ENCODE measurements at regions not wholly inside any gene's neighbourhood (a gene's known extent, or its start where the extent isn't known, plus 50 kb on each side); places are given as distances from the start of the nearest gene placed in this dataset.

DNA sequence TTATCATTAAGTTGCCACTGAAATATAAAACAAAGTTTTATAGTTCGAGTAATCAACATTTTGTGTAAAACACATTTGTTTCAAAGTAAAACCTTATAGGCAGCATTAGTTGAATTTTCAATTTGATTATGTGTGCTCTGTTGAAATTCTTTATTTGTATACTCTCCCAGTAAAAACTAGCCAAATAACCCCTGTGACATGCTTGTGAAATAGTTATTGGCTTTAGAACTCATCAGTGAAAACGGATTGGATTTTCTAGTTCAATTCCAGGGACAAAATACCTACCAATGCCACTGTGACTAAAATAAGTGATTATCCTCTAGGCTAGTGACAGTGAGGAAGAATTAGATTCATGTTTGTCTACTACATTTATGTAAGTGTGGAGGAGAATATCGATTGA lies 212.9 kb downstream of the TMEM200A start:
- TF ChIP-seq, protein P1, sequence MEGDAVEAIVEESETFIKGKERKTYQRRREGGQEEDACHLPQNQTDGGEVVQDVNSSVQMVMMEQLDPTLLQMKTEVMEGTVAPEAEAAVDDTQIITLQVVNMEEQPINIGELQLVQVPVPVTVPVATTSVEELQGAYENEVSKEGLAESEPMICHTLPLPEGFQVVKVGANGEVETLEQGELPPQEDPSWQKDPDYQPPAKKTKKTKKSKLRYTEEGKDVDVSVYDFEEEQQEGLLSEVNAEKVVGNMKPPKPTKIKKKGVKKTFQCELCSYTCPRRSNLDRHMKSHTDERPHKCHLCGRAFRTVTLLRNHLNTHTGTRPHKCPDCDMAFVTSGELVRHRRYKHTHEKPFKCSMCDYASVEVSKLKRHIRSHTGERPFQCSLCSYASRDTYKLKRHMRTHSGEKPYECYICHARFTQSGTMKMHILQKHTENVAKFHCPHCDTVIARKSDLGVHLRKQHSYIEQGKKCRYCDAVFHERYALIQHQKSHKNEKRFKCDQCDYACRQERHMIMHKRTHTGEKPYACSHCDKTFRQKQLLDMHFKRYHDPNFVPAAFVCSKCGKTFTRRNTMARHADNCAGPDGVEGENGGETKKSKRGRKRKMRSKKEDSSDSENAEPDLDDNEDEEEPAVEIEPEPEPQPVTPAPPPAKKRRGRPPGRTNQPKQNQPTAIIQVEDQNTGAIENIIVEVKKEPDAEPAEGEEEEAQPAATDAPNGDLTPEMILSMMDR (conservative IDR thresholded peaks at IDR 0.05) = no peak
- TF ChIP-seq EZH2 (IDR thresholded peaks at IDR 0.05; ENCODE audit: low read depth) = no peak

Data from PC-9 (cell line).